ENCODE measurements at regions not wholly inside any gene's neighbourhood (a gene's known extent, or its start where the extent isn't known, plus 50 kb on each side); places are given as distances from the start of the nearest gene placed in this dataset.

- TF ChIP-seq, protein P1, sequence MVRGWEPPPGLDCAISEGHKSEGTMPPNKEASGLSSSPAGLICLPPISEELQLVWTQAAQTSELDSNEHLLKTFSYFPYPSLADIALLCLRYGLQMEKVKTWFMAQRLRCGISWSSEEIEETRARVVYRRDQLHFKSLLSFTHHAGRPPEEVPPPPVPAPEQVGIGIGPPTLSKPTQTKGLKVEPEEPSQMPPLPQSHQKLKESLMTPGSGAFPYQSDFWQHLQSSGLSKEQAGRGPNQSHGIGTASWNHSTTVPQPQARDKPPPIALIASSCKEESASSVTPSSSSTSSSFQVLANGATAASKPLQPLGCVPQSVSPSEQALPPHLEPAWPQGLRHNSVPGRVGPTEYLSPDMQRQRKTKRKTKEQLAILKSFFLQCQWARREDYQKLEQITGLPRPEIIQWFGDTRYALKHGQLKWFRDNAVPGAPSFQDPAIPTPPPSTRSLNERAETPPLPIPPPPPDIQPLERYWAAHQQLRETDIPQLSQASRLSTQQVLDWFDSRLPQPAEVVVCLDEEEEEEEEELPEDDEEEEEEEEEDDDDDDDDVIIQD (CRISPR knock-in tag; IDR thresholded peaks at IDR 0.05) = no peak
- TF ChIP-seq TAF1 (IDR thresholded peaks at IDR 0.05; ENCODE audit: control insufficient read depth, extremely low read depth, insufficient read depth, low read length, severe bottlenecking) = no peak
- TF ChIP-seq, protein P2, sequence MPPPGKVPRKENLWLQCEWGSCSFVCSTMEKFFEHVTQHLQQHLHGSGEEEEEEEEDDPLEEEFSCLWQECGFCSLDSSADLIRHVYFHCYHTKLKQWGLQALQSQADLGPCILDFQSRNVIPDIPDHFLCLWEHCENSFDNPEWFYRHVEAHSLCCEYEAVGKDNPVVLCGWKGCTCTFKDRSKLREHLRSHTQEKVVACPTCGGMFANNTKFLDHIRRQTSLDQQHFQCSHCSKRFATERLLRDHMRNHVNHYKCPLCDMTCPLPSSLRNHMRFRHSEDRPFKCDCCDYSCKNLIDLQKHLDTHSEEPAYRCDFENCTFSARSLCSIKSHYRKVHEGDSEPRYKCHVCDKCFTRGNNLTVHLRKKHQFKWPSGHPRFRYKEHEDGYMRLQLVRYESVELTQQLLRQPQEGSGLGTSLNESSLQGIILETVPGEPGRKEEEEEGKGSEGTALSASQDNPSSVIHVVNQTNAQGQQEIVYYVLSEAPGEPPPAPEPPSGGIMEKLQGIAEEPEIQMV (tag; conservative IDR thresholded peaks at IDR 0.05; ENCODE audit: low read depth) = no peak
- no peak for TF ChIP-seq ZNF766 (CRISPR knock-in tag; conservative IDR thresholded peaks at IDR 0.05)
- TF ChIP-seq ATF7 (IDR thresholded peaks at IDR 0.05) = no peak
These were observed 178.5 kb upstream of the RPL38 start for GRCh38 chr17:74024871-74025531.
